ENCODE measurements at regions not wholly inside any gene's neighbourhood (a gene's known extent, or its start where the extent isn't known, plus 50 kb on each side); places are given as distances from the start of the nearest gene placed in this dataset.

- no peaks in the 10 kb centered on the region for H3K27me3 ChIP-seq (ENCODE audit: control insufficient read depth, insufficient read depth, low read length)
Measured at GRCh38 chr11:112644410-112645131, 316.6 kb upstream of the NCAM1 start.

More at GRCh38 chr11:112644410-112645131, 316.6 kb upstream of the NCAM1 start:
- H3K79me1 ChIP-seq (ENCODE audit: low read depth in 1 of 2, low read length in 2 of 2), result no peaks in the 10 kb centered on the region
- no peak overlapping the region for H3K4me3 ChIP-seq (ENCODE audit: insufficient read depth, low read depth, low read length)
- ATAC-seq (ENCODE audit: low read depth) (no peak), DNase-seq (no peak)
- no peaks in the 10 kb centered on the region for H3K9me1 ChIP-seq (ENCODE audit: insufficient read depth, low read length)
- no peak overlapping the region for H3K14ac ChIP-seq (replicated peaks; ENCODE audit: low read depth, low read length)
- H3K27ac ChIP-seq (ENCODE audit: insufficient read depth, low read length), result no peak overlapping the region
- no peak overlapping the region for H3K18ac ChIP-seq (ENCODE audit: low read depth, low read length)
- H4K8ac ChIP-seq (ENCODE audit: low read depth in 2 of 2, low read length in 2 of 2), result no peak overlapping the region
- no peaks in the 10 kb centered on the region for H3K4me1 ChIP-seq (ENCODE audit: control insufficient read depth, insufficient read depth, low read length)
- no peak overlapping the region for H3K56ac ChIP-seq (ENCODE audit: extremely low read depth, insufficient read depth, low read length)
- H3K36me3 ChIP-seq (ENCODE audit: control insufficient read depth, insufficient read depth, low read length), result no peaks in the 10 kb centered on the region
- H4K5ac ChIP-seq (ENCODE audit: low read depth, low read length), result no peak overlapping the region
- no peak overlapping the region for H2AK9ac ChIP-seq (replicated peaks; ENCODE audit: low read depth, low read length, poor library complexity)
- no TSS peak for BruUV-seq (replicated peaks)
- dilution Hi-C loops (cut with HindIII; ENCODE audit: low sequenced_read_pairs, unreplicated experiment) (no loop called here), in situ Hi-C loops (cut with MboI; ENCODE audit: low sequenced_read_pairs) (no loop called here), intact Hi-C loops (cut with micrococcal nuclease) (no loop called here)
- H2BK5ac ChIP-seq (ENCODE audit: low read depth, low read length, poor library complexity, severe bottlenecking), result no peak overlapping the region
- H2BK20ac ChIP-seq (ENCODE audit: low read depth, low read length), result no peak overlapping the region
- H3K4ac ChIP-seq (ENCODE audit: low read depth, low read length), result no peak overlapping the region
- CTCF ChIA-PET, result no interaction called here
- TF ChIP-seq MAZ (IDR thresholded peaks at IDR 0.05; ENCODE audit: borderline replicate concordance, low read depth, low read length) (no peak), CHD1 (IDR thresholded peaks at IDR 0.05; ENCODE audit: low read depth, low read length) (no peak), SMC3 (IDR thresholded peaks at IDR 0.05; ENCODE audit: low read depth, low read length) (no peak), RCOR1 (IDR thresholded peaks at IDR 0.05; ENCODE audit: insufficient replicate concordance, low read length) (no peak), NFE2L2 (IDR thresholded peaks at IDR 0.05; ENCODE audit: low read depth, low read length) (no peak), POLR2A (IDR thresholded peaks at IDR 0.05; ENCODE audit: low read depth, low read length) (no peak), USF2 (IDR thresholded peaks at IDR 0.05; ENCODE audit: low read depth, low read length) (no peak), ELK1 (IDR thresholded peaks at IDR 0.05; ENCODE audit: borderline replicate concordance, low read depth, low read length) (no peak), MAFK (IDR thresholded peaks at IDR 0.05; ENCODE audit: low read depth, low read length) (no peak), CTCF (conservative IDR thresholded peaks at IDR 0.05; ENCODE audit: low read depth, low read length) (no peak), MXI1 (IDR thresholded peaks at IDR 0.05; ENCODE audit: borderline replicate concordance, low read depth, low read length) (no peak), FOS (IDR thresholded peaks at IDR 0.05; ENCODE audit: low read depth, low read length) (no peak), RAD21 (IDR thresholded peaks at IDR 0.05; ENCODE audit: low read length) (no peak), CEBPB (IDR thresholded peaks at IDR 0.05; ENCODE audit: low read depth, low read length) (no peak), RFX5 (IDR thresholded peaks at IDR 0.05; ENCODE audit: low read depth, low read length) (no peak), BHLHE40 (IDR thresholded peaks at IDR 0.05; ENCODE audit: low read depth, low read length) (no peak)
- no peak overlapping the region for H3K4me2 ChIP-seq (ENCODE audit: low read depth, low read length)
- H3K9me3 ChIP-seq (ENCODE audit: control insufficient read depth, insufficient read depth, low read length), result no peaks in the 10 kb centered on the region
- H2BK120ac ChIP-seq (ENCODE audit: low read depth, low read length), result no peak overlapping the region
- H3K9ac ChIP-seq (ENCODE audit: low read depth, low read length), result no peak overlapping the region
- no peaks in the 10 kb centered on the region for H4K20me1 ChIP-seq (ENCODE audit: insufficient read depth, low read length)
- POLR2A ChIA-PET (ENCODE audit: unreplicated experiment), result no interaction called here
- H2AFZ ChIP-seq (replicated peaks; ENCODE audit: low read length, poor library complexity), result no peak overlapping the region
- 42% methylated on average over 2 of the region's 5 CpGs; no CpG with 5 or more reads in 1 of the 2 experiments for WGBS, 2 experiments (ENCODE audit: extremely low coverage in 2 of 2, insufficient read length in 1 of 2)
- no peak overlapping the region for H2BK15ac ChIP-seq (ENCODE audit: low read depth, low read length)
- no peak overlapping the region for H2AK5ac ChIP-seq (ENCODE audit: low read depth, low read length)
- no peak overlapping the region for H3K23ac ChIP-seq (ENCODE audit: low read depth, low read length)
- H4K91ac ChIP-seq (ENCODE audit: insufficient read depth, low read depth, low read length), result no peak overlapping the region
